SU-DHL-6 (cell line): ENCODE measurements at regions not wholly inside any gene's neighbourhood (a gene's known extent, or its start where the extent isn't known, plus 50 kb on each side); places are given as distances from the start of the nearest gene placed in this dataset.
A peak's percentile ranks its signal among the peaks of the same experiment; 100 is the strongest.

ENCODE experiments used
- H2AFZ ChIP-seq: fragments of 200-600 bp; sonication (generic); 2 replicates; pipeline ENCODE4 v1.6.1; 2014; ENCODE audit warnings: low read depth, mild to moderate bottlenecking, moderate library complexity, mixed read lengths, antibody characterized with exemption, low read length; ENCODE audit not compliant: severe bottlenecking
- H3F3A ChIP-seq: fragments of 200-600 bp; shearing (Covaris generic); 2 replicates; pipeline ENCODE4 v1.6.0; 2016; ENCODE audit warnings: antibody characterized with exemption, mild to moderate bottlenecking; ENCODE audit not compliant: insufficient read depth
- H3K27ac ChIP-seq: fragments of 200-600 bp; sonication (generic); 2 replicates; pipeline ENCODE4 v1.5.1; 2016; ENCODE audit warnings: low read depth, mild to moderate bottlenecking, low read length, moderate library complexity, mixed read lengths
- H3K27me3 ChIP-seq: fragments of 200-600 bp; sonication (generic), shearing (Covaris generic); 2 replicates; pipeline ENCODE4 v1.6.0; 2014; ENCODE audit warnings: mild to moderate bottlenecking, low read length
- H3K36me3 ChIP-seq: fragments of 200-600 bp; sonication (generic); 2 replicates; pipeline ENCODE4 v1.6.1; 2014; ENCODE audit warnings: mild to moderate bottlenecking, low read length, mixed read lengths
- H3K4me2 ChIP-seq: fragments of 300-600, 200-600 bp; shearing (Covaris generic), sonication (generic); 2 replicates; pipeline ENCODE4 v1.6.0; 2014; ENCODE audit warnings: low read length, low read depth, mild to moderate bottlenecking; ENCODE audit not compliant: poor library complexity, severe bottlenecking
- H3K4me3 ChIP-seq: fragments of 200-600 bp; sonication (generic); 2 replicates; pipeline ENCODE4 v1.5.1; 2014; ENCODE audit warnings: antibody characterized with exemption, low read length, mild to moderate bottlenecking, mixed read lengths; ENCODE audit not compliant: insufficient read depth, poor library complexity, severe bottlenecking
- H3K79me2 ChIP-seq: fragments of 200-600 bp; sonication (generic); 2 replicates; pipeline ENCODE4 v1.6.1; 2014; ENCODE audit warnings: mild to moderate bottlenecking, low read length, moderate library complexity; ENCODE audit not compliant: insufficient read depth
- H3K9ac ChIP-seq: fragments of 200-600 bp; sonication (generic); 2 replicates; pipeline ENCODE4 v1.7.0; 2014; ENCODE audit warnings: mild to moderate bottlenecking, low read length
- H3K9me2 ChIP-seq: fragments of 200-600 bp; sonication (generic); replicated peaks from 2 replicates; pipeline ENCODE4 v1.6.1; 2014; ENCODE audit warnings: low read length; ENCODE audit not compliant: insufficient read depth
- H3K9me3 ChIP-seq: fragments of 200-600 bp; sonication (generic); 2 replicates; pipeline ENCODE4 v1.6.1; 2014; ENCODE audit warnings: low read length, mixed read lengths; ENCODE audit not compliant: insufficient read depth
- H4K20me1 ChIP-seq: fragments of 200-600 bp; sonication (generic); 2 replicates; pipeline ENCODE4 v1.6.1; 2014; ENCODE audit warnings: low read depth, mild to moderate bottlenecking, antibody characterized with exemption, low read length, moderate library complexity, mixed read lengths
- EZH2phosphoT487 ChIP-seq: fragments of 200-600 bp; sonication (generic), shearing (Covaris generic); conservative IDR thresholded peaks from 2 replicates; pipeline ENCODE4 v1.6.1; 2018; ENCODE audit warnings: mild to moderate bottlenecking, antibody characterized with exemption, low read length, moderate library complexity, mixed read lengths
- TF ChIP-seq, protein P1 (sequence below): fragments of 200-600 bp; sonication (generic); IDR thresholded peaks from one replicate; pipeline ENCODE4 v1.5.1; 2017; ENCODE audit warnings: antibody characterized with exemption, mild to moderate bottlenecking, low read length, moderate library complexity; ENCODE audit not compliant: insufficient read depth, poor library complexity, severe bottlenecking

DNA sequence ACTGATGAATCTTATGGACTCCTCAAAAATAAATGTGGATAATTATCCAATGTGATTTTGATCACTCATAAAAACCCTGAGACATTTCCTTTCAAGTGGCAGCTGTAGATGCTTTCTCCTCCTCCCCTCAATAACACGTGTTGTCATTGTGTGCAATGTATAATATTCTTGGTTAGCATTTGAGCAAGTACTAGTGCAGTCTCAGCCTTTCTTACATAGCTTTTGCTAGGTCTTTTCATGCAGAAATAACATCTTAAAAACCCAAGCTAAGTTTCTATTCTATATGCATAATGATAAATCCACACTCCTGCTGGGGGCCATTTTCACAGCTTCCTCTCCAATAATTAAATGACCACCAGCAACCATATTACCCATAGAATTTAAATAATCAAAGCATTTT lies 1835.2 kb upstream of the NUDT12 start:
- no peak overlapping the region for H3K4me3 ChIP-seq

GRCh38 chr5:105392710-105393149 lies 1830.1 kb upstream of the NUDT12 start:
- no peak overlapping the region for H3K27ac ChIP-seq
- 0 out of 2 replicates have a peak, but pooled peaks cover 9% of the 10 kb centered on the region for H3K9me3 ChIP-seq
- H3F3A ChIP-seq, result no peaks in the 10 kb centered on the region
- no peak overlapping the region for H3K9ac ChIP-seq
- no peak overlapping the region for H3K4me2 ChIP-seq
- no peaks in the 10 kb centered on the region for H3K36me3 ChIP-seq
- H2AFZ ChIP-seq, result no peak overlapping the region
- no peak for TF ChIP-seq EZH2phosphoT487
- TF ChIP-seq, protein P1, sequence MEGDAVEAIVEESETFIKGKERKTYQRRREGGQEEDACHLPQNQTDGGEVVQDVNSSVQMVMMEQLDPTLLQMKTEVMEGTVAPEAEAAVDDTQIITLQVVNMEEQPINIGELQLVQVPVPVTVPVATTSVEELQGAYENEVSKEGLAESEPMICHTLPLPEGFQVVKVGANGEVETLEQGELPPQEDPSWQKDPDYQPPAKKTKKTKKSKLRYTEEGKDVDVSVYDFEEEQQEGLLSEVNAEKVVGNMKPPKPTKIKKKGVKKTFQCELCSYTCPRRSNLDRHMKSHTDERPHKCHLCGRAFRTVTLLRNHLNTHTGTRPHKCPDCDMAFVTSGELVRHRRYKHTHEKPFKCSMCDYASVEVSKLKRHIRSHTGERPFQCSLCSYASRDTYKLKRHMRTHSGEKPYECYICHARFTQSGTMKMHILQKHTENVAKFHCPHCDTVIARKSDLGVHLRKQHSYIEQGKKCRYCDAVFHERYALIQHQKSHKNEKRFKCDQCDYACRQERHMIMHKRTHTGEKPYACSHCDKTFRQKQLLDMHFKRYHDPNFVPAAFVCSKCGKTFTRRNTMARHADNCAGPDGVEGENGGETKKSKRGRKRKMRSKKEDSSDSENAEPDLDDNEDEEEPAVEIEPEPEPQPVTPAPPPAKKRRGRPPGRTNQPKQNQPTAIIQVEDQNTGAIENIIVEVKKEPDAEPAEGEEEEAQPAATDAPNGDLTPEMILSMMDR, result no peak
- no peaks in the 10 kb centered on the region for H3K27me3 ChIP-seq
- H3K79me2 ChIP-seq, result no peaks in the 10 kb centered on the region
- H4K20me1 ChIP-seq, result no peaks in the 10 kb centered on the region
- no peak overlapping the region for H3K4me3 ChIP-seq
- no peaks in the 10 kb centered on the region for H3K9me2 ChIP-seq

More for the DNA sequence above, 1835.2 kb upstream of the NUDT12 start:
- H4K20me1 ChIP-seq, result no peaks in the 10 kb centered on the region
- no peaks in the 10 kb centered on the region for H3K79me2 ChIP-seq
- no peak overlapping the region for H3K4me2 ChIP-seq
- 0 out of 2 replicates have a peak, but pooled peaks cover 3% of the 10 kb centered on the region for H3K9me3 ChIP-seq
- H3K36me3 ChIP-seq, result no peaks in the 10 kb centered on the region
- no peaks in the 10 kb centered on the region for H3K9me2 ChIP-seq
- no peaks in the 10 kb centered on the region for H3F3A ChIP-seq
- H3K27ac ChIP-seq, result no peak overlapping the region
- H3K27me3 ChIP-seq, result no peaks in the 10 kb centered on the region
- TF ChIP-seq, protein P1, result no peak
- no peak overlapping the region for H3K9ac ChIP-seq
- H2AFZ ChIP-seq, result peak overlapping the region; percentile 62

GRCh38 chr5:105392122-105392709 lies 1829.6 kb upstream of the NUDT12 start:
- H3F3A ChIP-seq, result no peaks in the 10 kb centered on the region
- H3K27me3 ChIP-seq, result no peaks in the 10 kb centered on the region
- no peaks in the 10 kb centered on the region for H4K20me1 ChIP-seq
- no peak overlapping the region for H2AFZ ChIP-seq
- no peak overlapping the region for H3K4me2 ChIP-seq
- H3K9ac ChIP-seq, result no peak overlapping the region
- H3K79me2 ChIP-seq, result no peaks in the 10 kb centered on the region
- H3K9me3 ChIP-seq, result 0 out of 2 replicates have a peak, but pooled peaks cover 9% of the 10 kb centered on the region
- H3K27ac ChIP-seq, result no peak overlapping the region
- no peak overlapping the region for H3K4me3 ChIP-seq
- H3K36me3 ChIP-seq, result no peaks in the 10 kb centered on the region
- no peaks in the 10 kb centered on the region for H3K9me2 ChIP-seq
- TF ChIP-seq, protein P1, result no peak
- TF ChIP-seq EZH2phosphoT487, result no peak
